OCI-LY7 (cell line): ENCODE measurements at regions not wholly inside any gene's neighbourhood (a gene's known extent, or its start where the extent isn't known, plus 50 kb on each side); places are given as distances from the start of the nearest gene placed in this dataset.

Experiments used
- BruUV-seq: library from RNA; stranded (reverse); fragments of 400-500 nt; replicated peaks from 2 replicates; lab custom pipeline; 2021; lab: Mats Ljungman, UMichigan
- CTCF ChIA-PET: fragments of 300-600 bp; sonication (Branson Sonifier 250); formaldehyde crosslinking; loops from one replicate; lab custom pipeline; 2022; ENCODE audit warnings: antibody characterized with exemption; ENCODE audit not compliant: unreplicated experiment; lab: Charles Lee
- POLR2A ChIA-PET: fragments of 300-600 bp; sonication (Branson Sonifier 250); formaldehyde crosslinking; loops from one replicate; lab custom pipeline; 2022; ENCODE audit warnings: antibody characterized with exemption; lab: Charles Lee
- DNase-seq: peaks from one replicate; pipeline ENCODE4 v3.0.0-alpha.2; 2015; ENCODE audit warnings: low spot score
- H2AFZ ChIP-seq: fragments of 200-600 bp; sonication (generic), shearing (Covaris generic); 2 replicates; pipeline ENCODE4 v1.6.1; 2014; ENCODE audit warnings: mild to moderate bottlenecking, antibody characterized with exemption, low read length, moderate library complexity
- H3K27ac ChIP-seq: fragments of 200-600 bp; sonication (generic); 2 replicates; pipeline ENCODE4 v1.5.1; 2014; ENCODE audit warnings: mixed run types, low read depth, mild to moderate bottlenecking, moderate library complexity, low read length, inconsistent platforms; ENCODE audit not compliant: poor library complexity, severe bottlenecking
- H3K36me3 ChIP-seq: fragments of 200-600 bp; sonication (generic); 2 replicates; pipeline ENCODE4 v1.6.1; 2014; ENCODE audit warnings: mild to moderate bottlenecking, antibody characterized with exemption, low read length, moderate library complexity, mixed read lengths; ENCODE audit not compliant: insufficient read depth
- H3K4me1 ChIP-seq: fragments of 200-600 bp; sonication (generic); 2 replicates; pipeline ENCODE4 v1.5.1; 2014; ENCODE audit warnings: mild to moderate bottlenecking, low read length; ENCODE audit not compliant: insufficient read depth, poor library complexity, severe bottlenecking
- H3K4me2 ChIP-seq: fragments of 200-600 bp; sonication (generic); 2 replicates; pipeline ENCODE4 v1.6.1; 2014; ENCODE audit warnings: mild to moderate bottlenecking, low read length
- H3K4me3 ChIP-seq: fragments of 200-600 bp; sonication (generic); 2 replicates; pipeline ENCODE4 v1.5.1; 2014; ENCODE audit warnings: mild to moderate bottlenecking, low read depth, low read length; ENCODE audit not compliant: poor library complexity, severe bottlenecking
- H3K79me2 ChIP-seq: fragments of 200-600 bp; sonication (generic); 2 replicates; pipeline ENCODE4 v1.6.1; 2016; ENCODE audit warnings: low read depth, mild to moderate bottlenecking, low read length, moderate library complexity, mixed read lengths; ENCODE audit not compliant: insufficient read depth
- H3K9me2 ChIP-seq: fragments of 200-600 bp; sonication (generic); 2 replicates; pipeline ENCODE4 v1.6.1; 2016; ENCODE audit warnings: mild to moderate bottlenecking, low read length, mixed read lengths; ENCODE audit not compliant: insufficient read depth
- H3K9me3 ChIP-seq: fragments of 200-600 bp; sonication (generic); 2 replicates; pipeline ENCODE4 v1.6.1; 2014; ENCODE audit warnings: mild to moderate bottlenecking, mixed run types, low read length, mixed read lengths
- H4K20me1 ChIP-seq: fragments of 200-600 bp; sonication (generic); 2 replicates; pipeline ENCODE4 v1.6.1; 2014; ENCODE audit warnings: mild to moderate bottlenecking, antibody characterized with exemption, low read length, moderate library complexity, mixed read lengths; ENCODE audit not compliant: insufficient read depth
- EZH2phosphoT487 ChIP-seq: fragments of 200-600 bp; sonication (generic); IDR thresholded peaks from 2 replicates; pipeline ENCODE4 v1.6.1; 2018; ENCODE audit warnings: low read depth, borderline replicate concordance, mild to moderate bottlenecking, mixed run types, antibody characterized with exemption, low read length, moderate library complexity, mixed read lengths
- intact Hi-C: fragments of 100-400 bp; cut with micrococcal nuclease; formaldehyde crosslinking; loops from one replicate; pipeline ENCODE4 v1.10.0; 2022; ENCODE audit not compliant: unreplicated experiment
- TF ChIP-seq, protein P1 (sequence below): fragments of 200-600 bp; sonication (generic); conservative IDR thresholded peaks from 2 replicates; pipeline ENCODE4 v1.5.1; 2014; ENCODE audit warnings: mild to moderate bottlenecking, antibody characterized with exemption, low read length, moderate library complexity, mixed read lengths

DNA sequence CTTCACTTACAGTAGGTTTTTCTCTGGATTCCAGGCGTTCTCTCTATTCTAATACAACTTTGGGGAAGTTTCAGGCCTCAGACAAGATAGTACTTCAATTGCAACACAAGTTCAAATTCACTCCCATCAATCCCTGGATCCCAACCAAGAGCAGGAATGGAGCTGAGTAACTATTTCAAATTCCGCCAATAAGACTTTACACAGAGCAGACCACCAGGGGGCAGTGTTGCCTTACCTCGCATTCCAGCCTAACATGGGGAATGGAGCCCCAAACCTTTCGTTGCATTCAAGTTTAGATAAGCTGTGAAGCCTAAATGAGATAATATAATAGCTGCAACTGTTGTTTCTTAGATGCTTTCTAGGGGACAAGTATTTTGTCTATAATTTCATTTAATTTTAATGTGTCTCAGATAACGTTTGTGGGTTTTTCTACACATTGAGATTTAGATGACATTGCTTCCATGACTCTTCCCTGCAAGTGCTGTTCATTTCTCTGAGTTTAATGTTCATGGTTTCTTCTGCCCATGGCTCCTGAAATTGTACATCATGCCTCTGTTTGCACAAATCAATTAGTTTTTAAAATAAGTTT, 186.7 kb downstream of the NSUN3 start:
- Histone ChIP-seq H3K9me2 (no peaks in the 10 kb centered on the region), H2AFZ (no peak overlapping the region), H3K4me1 (no peaks in the 10 kb centered on the region), H3K27ac (no peak overlapping the region), H3K36me3 (no peaks in the 10 kb centered on the region), H3K4me2 (no peak overlapping the region), H4K20me1 (no peaks in the 10 kb centered on the region), H3K4me3 (no peak overlapping the region), H3K79me2 (no peaks in the 10 kb centered on the region), H3K9me3 (no peaks in the 10 kb centered on the region)
- peak; percentile 63 for DNase-seq
- intact Hi-C loops, result no loop called here
- no TSS peak for BruUV-seq
- POLR2A ChIA-PET, result no interaction called here
- TF ChIP-seq EZH2phosphoT487, result no peak
- TF ChIP-seq, protein P1, sequence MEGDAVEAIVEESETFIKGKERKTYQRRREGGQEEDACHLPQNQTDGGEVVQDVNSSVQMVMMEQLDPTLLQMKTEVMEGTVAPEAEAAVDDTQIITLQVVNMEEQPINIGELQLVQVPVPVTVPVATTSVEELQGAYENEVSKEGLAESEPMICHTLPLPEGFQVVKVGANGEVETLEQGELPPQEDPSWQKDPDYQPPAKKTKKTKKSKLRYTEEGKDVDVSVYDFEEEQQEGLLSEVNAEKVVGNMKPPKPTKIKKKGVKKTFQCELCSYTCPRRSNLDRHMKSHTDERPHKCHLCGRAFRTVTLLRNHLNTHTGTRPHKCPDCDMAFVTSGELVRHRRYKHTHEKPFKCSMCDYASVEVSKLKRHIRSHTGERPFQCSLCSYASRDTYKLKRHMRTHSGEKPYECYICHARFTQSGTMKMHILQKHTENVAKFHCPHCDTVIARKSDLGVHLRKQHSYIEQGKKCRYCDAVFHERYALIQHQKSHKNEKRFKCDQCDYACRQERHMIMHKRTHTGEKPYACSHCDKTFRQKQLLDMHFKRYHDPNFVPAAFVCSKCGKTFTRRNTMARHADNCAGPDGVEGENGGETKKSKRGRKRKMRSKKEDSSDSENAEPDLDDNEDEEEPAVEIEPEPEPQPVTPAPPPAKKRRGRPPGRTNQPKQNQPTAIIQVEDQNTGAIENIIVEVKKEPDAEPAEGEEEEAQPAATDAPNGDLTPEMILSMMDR, result peak; percentile 94
- CTCF ChIA-PET, result no interaction called here

DNA sequence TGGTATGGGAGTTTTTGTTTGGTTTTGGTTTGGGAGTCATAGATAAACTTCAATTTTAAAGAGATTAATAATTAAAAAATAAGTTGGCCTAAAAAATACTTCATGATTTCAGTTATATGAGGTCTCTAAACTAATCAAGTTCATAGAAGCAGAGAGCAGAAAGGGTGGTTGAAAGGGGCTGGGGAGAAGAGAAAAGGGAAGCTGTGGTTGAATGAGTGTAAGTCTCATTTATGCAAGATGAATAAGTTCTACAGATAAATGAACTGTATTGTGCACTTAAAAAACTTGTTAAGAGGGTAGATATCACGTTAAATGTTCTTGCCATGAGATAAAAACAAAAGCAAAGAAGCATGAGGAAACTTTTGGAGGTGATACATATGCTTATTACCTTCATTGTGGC, 188.7 kb downstream of the NSUN3 start:
- Histone ChIP-seq H2AFZ (no peak overlapping the region), H3K4me3 (no peak overlapping the region), H3K4me2 (no peak overlapping the region), H3K4me1 (no peaks in the 10 kb centered on the region), H4K20me1 (no peaks in the 10 kb centered on the region), H3K27ac (no peak overlapping the region), H3K9me3 (no peaks in the 10 kb centered on the region), H3K36me3 (no peaks in the 10 kb centered on the region), H3K79me2 (no peaks in the 10 kb centered on the region), H3K9me2 (no peaks in the 10 kb centered on the region)
- ChIA-PET CTCF (no interaction called here), POLR2A (interaction anchor here (1.3 kb wide), 1 partner anchor 11 kb away, joined by 5 read pairs; no protein-coding TSS in a partner anchor)
- intact Hi-C loops, result no loop called here
- no peak for TF ChIP-seq EZH2phosphoT487
- TF ChIP-seq, protein P1, result no peak
- DNase-seq, result no peak
- no TSS peak for BruUV-seq

- Histone ChIP-seq H3K79me2 (no peaks in the 10 kb centered on the region), H2AFZ (no peak overlapping the region), H3K4me1 (no peaks in the 10 kb centered on the region), H4K20me1 (no peaks in the 10 kb centered on the region), H3K27ac (no peak overlapping the region), H3K9me3 (no peaks in the 10 kb centered on the region), H3K4me3 (no peak overlapping the region), H3K4me2 (no peak overlapping the region), H3K36me3 (no peaks in the 10 kb centered on the region), H3K9me2 (no peaks in the 10 kb centered on the region)
- TF ChIP-seq EZH2phosphoT487, result no peak
- TF ChIP-seq, protein P1, result no peak
- ChIA-PET POLR2A (interaction anchor here (0.7 to 1.3 kb wide), 2 partner anchors 10 to 24 kb away, joined by 3 to 5 read pairs; no protein-coding TSS in a partner anchor), CTCF (no interaction called here)
- no TSS peak for BruUV-seq
- no peak for DNase-seq
- intact Hi-C loops, result no loop called here
These were observed 189.5 kb downstream of the NSUN3 start for GRCh38 chr3:94252316-94252715.
